ENCODE measurements at regions not wholly inside any gene's neighbourhood (a gene's known extent, or its start where the extent isn't known, plus 50 kb on each side); places are given as distances from the start of the nearest gene placed in this dataset.
A peak's percentile ranks its signal among the peaks of the same experiment; 100 is the strongest.

DNA sequence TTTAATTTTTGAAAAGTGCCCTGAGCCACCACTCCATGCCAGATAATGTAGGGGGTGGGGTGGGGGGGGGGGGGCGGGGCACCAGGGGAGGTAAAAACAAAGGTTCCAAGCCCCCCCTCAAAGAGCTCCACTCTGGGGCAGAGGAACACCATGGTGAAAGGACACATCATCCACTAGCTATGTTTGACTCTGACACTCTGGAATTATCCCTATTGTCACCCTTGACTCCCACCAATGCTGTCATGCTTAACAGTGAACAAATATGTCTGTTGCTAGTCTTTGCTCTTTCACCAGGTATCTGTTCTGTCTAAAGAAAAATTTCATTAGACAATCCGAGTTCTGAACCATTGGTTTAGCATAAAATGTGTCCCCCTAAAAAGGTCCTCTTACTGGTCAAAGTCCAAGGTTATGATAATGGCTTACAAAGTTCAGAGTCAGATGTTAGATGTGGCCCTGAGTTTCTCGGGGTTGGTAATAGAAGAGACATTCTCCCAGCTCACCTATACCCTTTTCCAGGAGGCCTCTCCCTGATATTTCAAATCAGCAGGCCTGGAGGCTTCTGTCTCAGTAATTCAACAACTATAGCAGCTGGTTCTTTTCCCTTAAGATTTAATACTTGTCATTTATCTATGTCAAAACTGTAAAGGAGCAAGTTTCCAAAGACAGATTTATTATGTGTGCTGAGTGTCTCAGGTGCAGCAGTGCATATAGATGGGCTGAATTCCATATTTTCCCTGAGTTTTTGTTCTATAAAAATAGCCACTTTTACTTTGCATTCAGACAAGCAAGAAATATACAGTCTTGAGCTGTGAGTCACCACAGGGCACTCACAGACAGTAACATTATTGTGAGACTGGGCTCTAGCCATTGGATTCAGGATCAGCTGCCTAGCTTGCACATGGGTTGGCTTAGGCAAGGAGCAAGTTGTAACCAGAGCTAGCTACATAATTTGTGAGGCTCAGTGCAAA, 174.1 kb downstream of the CSNK2A3 start:
- no peak for DNase-seq (ENCODE audit: low read depth)
- H3K4me3 ChIP-seq (ENCODE audit: low read depth, low read length), result no peak overlapping the region
- TF ChIP-seq, protein P1, sequence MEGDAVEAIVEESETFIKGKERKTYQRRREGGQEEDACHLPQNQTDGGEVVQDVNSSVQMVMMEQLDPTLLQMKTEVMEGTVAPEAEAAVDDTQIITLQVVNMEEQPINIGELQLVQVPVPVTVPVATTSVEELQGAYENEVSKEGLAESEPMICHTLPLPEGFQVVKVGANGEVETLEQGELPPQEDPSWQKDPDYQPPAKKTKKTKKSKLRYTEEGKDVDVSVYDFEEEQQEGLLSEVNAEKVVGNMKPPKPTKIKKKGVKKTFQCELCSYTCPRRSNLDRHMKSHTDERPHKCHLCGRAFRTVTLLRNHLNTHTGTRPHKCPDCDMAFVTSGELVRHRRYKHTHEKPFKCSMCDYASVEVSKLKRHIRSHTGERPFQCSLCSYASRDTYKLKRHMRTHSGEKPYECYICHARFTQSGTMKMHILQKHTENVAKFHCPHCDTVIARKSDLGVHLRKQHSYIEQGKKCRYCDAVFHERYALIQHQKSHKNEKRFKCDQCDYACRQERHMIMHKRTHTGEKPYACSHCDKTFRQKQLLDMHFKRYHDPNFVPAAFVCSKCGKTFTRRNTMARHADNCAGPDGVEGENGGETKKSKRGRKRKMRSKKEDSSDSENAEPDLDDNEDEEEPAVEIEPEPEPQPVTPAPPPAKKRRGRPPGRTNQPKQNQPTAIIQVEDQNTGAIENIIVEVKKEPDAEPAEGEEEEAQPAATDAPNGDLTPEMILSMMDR (IDR thresholded peaks at IDR 0.05; ENCODE audit: low read depth, low read length, missing control alignments), result no peak

DNA sequence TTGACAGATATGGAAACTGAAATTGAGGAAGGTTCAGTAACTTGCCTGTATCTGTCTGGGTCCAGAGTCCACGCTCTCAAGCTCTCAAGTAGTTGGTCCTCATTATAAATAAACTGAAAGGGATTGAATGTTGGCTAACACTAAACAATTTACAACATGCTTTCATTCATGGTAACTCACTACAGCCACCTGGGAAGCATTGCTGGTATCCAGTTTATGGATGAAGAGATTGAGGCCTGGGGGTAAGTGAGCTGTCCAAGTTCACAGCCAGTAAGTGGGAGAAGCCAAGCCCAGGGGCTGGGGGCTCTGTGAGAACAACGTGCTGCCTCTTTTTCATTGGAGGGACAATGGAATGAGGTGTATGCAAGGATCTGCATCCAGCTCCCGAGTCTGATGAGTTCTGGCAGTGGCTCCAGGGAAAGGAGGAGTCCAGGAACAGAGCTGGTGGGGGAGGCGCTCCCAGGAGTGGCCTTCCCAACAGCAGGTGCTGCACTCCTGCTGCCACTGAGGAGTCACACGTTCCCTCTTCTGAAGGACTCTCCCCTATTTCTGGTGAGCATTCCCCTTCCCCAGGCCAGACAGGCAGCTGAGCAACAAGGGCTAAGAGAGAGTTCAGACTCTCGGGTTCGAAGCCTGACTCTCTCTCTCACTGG, 175.8 kb downstream of the CSNK2A3 start:
- H3K4me3 ChIP-seq (ENCODE audit: low read depth, low read length), result no peak overlapping the region
- TF ChIP-seq, protein P1 (IDR thresholded peaks at IDR 0.05; ENCODE audit: low read depth, low read length, missing control alignments), result no peak
- no peak for DNase-seq (ENCODE audit: low read depth)

DNA sequence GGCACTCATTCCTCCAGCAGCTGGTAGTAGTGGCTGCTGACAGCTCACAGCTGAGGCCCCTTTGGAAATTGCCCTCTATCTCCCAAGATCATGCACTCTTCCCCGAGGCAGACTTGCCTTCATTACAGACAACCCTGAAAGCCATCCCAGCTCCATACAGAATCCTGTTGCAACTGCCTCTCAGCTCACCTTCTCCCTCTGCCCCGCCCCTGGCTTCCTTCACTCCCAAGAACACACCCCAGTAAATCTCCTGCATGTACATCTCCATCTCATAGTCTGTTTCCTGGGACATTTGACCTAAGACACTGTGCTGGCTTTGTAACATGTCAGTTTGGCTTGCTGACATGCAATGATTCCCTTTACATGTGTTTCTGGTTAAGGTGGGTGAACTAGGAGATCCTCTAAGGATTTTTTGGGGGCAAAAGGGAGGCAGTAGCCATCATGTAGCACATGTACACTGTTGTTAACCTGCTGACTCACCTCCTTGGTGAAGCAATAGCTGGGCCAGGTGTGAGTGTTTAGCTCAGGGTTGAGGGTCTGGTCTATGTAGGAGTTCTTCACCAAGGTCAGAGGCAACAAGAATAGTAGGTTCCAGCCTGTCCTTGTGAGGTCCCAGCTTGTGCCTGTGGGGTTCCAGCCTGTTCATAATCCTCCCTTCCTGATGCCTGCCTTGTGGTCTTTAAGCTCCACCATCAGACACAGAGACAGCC, 179.6 kb downstream of the CSNK2A3 start:
- TF ChIP-seq, protein P1 (IDR thresholded peaks at IDR 0.05; ENCODE audit: low read depth, low read length, missing control alignments), result no peak
- DNase-seq (ENCODE audit: low read depth), result no peak
- H3K4me3 ChIP-seq (ENCODE audit: low read depth, low read length), result no peak overlapping the region

DNA sequence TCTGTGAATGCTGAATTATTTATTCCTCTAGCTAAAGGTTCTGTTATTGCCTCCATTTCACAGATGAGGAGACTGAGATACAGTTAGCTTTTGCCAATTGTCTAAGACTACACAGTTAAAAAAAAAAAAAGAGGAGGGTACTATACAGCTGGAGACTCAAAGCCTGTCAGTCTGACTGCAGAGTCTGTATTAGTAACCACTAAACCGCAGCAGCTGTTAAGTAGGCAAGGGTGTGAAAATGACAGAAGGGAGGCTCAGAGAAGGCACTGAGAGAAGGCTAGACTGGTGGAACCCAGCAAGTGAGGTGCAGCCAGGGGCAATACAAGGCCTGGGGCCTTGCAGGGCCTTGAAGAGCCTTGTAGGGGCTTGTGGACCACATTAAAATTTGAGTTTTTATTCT, 181.2 kb downstream of the CSNK2A3 start:
- H3K4me3 ChIP-seq (ENCODE audit: low read depth, low read length), result no peak overlapping the region
- peak; percentile 53 for DNase-seq (ENCODE audit: low read depth)
- TF ChIP-seq, protein P1 (IDR thresholded peaks at IDR 0.05; ENCODE audit: low read depth, low read length, missing control alignments), result no peak

DNA sequence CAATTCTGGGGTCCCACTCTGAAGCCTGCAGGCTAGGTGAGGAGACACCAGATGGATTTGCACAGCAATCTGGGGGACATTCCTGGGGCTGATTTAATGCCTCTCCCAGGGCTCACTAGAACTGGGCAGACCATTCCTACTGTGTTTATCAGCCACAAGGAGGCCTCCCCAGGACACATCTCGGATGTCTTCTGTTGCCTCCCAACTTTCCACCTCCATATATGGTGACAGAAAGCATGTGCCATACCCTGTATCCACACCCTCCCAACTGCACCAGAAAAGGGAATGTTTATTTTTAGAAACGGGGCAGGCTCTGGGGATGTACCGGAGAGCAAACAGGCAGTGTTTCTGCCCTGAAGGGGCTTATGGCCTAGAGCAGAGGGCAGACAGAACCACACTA, 181.8 kb downstream of the CSNK2A3 start:
- TF ChIP-seq, protein P1 (IDR thresholded peaks at IDR 0.05; ENCODE audit: low read depth, low read length, missing control alignments), result no peak
- DNase-seq (ENCODE audit: low read depth), result no peak
- no peak overlapping the region for H3K4me3 ChIP-seq (ENCODE audit: low read depth, low read length)

DNA sequence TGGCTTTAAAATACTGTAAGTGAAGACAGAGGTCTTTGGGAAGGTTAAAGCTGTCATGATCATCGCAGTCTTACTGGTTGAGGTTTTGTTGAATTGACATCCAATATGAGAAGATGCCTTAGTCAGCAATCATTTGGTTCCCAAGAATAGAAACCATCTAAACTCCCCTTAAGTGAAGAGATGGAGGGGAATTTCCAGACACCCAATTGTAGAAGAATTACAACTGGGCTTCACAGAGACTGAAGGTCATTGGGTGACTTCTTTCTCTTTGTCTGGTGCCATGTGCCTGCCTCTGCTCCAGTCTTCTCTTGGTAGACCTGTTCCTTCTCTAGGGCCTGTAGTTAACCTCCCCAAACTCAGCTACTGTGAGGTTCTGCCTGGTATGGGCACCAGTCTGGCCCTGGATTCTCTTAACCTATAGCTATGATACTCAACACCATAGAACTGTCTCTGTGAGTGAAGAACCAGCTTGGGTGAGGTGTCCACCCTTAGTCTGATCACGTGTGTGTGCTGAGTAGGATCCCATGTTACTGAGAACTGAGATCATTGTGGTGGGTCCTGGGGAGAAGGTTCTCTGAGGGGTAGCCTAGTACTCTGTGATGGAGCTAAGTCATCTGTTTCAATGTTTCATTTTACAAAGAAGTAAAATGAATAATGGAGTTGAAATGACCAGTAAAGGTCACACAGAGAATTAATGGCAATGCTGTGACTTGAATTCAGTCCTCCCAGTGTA, 182.5 kb downstream of the CSNK2A3 start:
- TF ChIP-seq, protein P1 (IDR thresholded peaks at IDR 0.05; ENCODE audit: low read depth, low read length, missing control alignments), result no peak
- DNase-seq (ENCODE audit: low read depth), result no peak
- H3K4me3 ChIP-seq (ENCODE audit: low read depth, low read length), result no peak overlapping the region

All from GM12864 (cell line).